ENCODE measurements at regions not wholly inside any gene's neighbourhood (a gene's known extent, or its start where the extent isn't known, plus 50 kb on each side); places are given as distances from the start of the nearest gene placed in this dataset.
"Not testable (repeated sequence)": the region's sequence is repeated elsewhere in the genome, so short reads cannot be mapped to it uniquely, and the experiment has no call there.

DNA sequence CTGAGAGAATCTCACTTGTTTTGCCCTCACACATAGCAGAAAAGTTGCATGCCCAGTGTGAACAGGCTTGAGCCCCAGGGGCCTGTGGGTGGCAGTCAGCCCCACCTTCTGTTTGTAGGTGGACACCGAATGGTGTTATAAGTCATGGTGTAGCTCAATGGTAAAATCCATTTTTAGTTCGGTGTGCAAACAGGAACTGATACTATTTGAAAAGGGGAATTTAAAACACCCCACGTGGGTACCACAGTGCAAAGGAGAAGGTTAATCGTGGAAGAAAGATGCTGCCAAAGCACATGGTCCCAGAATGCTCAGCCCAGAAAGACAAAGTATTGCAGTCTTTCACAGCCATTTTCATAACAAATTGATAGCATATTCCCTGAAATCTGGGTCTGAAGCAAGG is 71.8 kb upstream of the GZMB start:
- H3K4me3 ChIP-seq (ENCODE audit: low read depth, low read length), result no peak overlapping the region
- TF ChIP-seq, protein P1, sequence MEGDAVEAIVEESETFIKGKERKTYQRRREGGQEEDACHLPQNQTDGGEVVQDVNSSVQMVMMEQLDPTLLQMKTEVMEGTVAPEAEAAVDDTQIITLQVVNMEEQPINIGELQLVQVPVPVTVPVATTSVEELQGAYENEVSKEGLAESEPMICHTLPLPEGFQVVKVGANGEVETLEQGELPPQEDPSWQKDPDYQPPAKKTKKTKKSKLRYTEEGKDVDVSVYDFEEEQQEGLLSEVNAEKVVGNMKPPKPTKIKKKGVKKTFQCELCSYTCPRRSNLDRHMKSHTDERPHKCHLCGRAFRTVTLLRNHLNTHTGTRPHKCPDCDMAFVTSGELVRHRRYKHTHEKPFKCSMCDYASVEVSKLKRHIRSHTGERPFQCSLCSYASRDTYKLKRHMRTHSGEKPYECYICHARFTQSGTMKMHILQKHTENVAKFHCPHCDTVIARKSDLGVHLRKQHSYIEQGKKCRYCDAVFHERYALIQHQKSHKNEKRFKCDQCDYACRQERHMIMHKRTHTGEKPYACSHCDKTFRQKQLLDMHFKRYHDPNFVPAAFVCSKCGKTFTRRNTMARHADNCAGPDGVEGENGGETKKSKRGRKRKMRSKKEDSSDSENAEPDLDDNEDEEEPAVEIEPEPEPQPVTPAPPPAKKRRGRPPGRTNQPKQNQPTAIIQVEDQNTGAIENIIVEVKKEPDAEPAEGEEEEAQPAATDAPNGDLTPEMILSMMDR (IDR thresholded peaks at IDR 0.05; ENCODE audit: low read depth, low read length, missing control alignments), result no peak
- no peak for DNase-seq (ENCODE audit: low read depth)

DNA sequence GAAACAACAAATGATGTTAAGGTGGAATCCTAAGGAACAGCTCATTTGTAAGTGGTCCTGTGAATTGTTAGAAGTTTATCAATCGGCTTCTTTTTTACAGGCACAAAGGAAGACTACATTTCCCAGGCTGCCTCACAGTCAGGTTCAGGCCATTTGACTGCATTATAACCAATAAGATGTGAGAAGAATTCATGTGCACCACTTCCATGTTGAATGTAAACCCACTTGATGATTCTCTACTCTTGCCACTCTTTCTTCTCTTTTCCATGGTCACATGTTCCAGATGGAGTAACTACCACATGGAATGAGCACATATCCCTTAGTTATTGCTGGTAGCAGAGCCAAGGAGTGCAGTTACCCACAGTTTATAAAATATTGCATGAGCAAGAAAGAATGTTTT is 67.1 kb upstream of the GZMB start:
- no peak for DNase-seq (ENCODE audit: low read depth)
- TF ChIP-seq, protein P1 (IDR thresholded peaks at IDR 0.05; ENCODE audit: low read depth, low read length, missing control alignments), result no peak
- no peak overlapping the region for H3K4me3 ChIP-seq (ENCODE audit: low read depth, low read length)

GRCh38 chr14:24700511-24700910 is 66.5 kb upstream of the GZMB start:
- TF ChIP-seq, protein P1 (IDR thresholded peaks at IDR 0.05; ENCODE audit: low read depth, low read length, missing control alignments), result no peak
- no peak for DNase-seq (ENCODE audit: low read depth)
- H3K4me3 ChIP-seq (ENCODE audit: low read depth, low read length), result no peak overlapping the region

DNA sequence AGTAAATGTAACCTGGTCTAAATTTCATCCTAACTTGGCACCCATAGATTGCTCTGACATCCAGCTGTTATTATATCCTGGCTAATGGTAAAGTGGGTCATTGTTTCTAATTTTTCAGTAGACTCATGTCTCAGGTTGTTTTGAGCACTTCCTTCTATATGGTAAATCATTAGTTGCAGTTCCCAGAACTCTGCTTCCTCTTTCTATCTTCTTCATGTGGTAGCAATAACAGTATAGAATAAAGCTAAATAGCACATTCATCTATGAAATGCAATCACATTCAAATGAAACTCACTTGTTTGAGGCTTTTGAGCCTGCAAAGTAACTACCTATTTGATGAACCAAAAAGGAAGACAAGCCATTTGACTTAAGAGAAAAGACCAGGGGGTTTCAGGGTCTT is 65.1 kb upstream of the GZMB start:
- TF ChIP-seq, protein P1 (IDR thresholded peaks at IDR 0.05; ENCODE audit: low read depth, low read length, missing control alignments), result no peak
- no peak for DNase-seq (ENCODE audit: low read depth)
- H3K4me3 ChIP-seq (ENCODE audit: low read depth, low read length), result no peak overlapping the region

- not testable (repeated sequence) for DNase-seq (ENCODE audit: low read depth); H3K4me3 ChIP-seq (ENCODE audit: low read depth, low read length)
These were observed 62.4 kb upstream of the GZMB start for GRCh38 chr14:24696280-24696920.

- DNase-seq (ENCODE audit: low read depth), result peak; percentile 16
- H3K4me3 ChIP-seq (ENCODE audit: low read depth, low read length), result no peak overlapping the region
- TF ChIP-seq, protein P1 (IDR thresholded peaks at IDR 0.05; ENCODE audit: low read depth, low read length, missing control alignments), result no peak
These were observed 61.6 kb upstream of the GZMB start for GRCh38 chr14:24695265-24696241.

DNA sequence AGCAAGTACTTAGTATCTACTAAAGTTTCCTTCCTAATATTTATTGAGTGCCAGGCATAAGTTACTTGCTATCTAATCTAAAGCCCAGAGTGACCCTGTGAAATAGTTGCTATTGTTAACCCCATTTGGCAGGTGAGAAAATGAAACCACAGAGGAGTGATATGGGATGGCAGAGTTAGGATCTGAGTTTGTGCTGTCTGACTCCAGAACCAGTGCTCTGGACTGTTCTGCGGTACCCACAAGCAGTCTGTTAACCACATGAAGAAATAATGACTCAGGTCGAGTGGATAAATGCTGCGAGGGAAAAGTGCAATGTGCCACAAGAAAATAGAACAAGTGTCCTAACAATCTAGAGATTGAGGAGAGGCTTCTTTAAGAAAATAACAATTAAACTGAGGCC is 60.7 kb upstream of the GZMB start:
- DNase-seq (ENCODE audit: low read depth), result no peak
- no peak overlapping the region for H3K4me3 ChIP-seq (ENCODE audit: low read depth, low read length)
- TF ChIP-seq, protein P1 (IDR thresholded peaks at IDR 0.05; ENCODE audit: low read depth, low read length, missing control alignments), result no peak
